Mucosa of rectum (tissue), 2 donors: ENCODE measurements at regions not wholly inside any gene's neighbourhood (a gene's known extent, or its start where the extent isn't known, plus 50 kb on each side); places are given as distances from the start of the nearest gene placed in this dataset.

ENCODE experiments used
- H3K27ac ChIP-seq, 2 donors: one replicate each; pipeline ENCODE4 v1.7.0; 2013; ENCODE audit warnings: inconsistent platforms in 2 of 2, low read depth in 2 of 2, low read length in 2 of 2
- H3K27me3 ChIP-seq, 2 donors: one replicate each; pipeline ENCODE4 v1.7.0; 2013; ENCODE audit warnings: low read length in 2 of 2; ENCODE audit not compliant: control insufficient read depth in 2 of 2, insufficient read depth in 2 of 2
- H3K36me3 ChIP-seq, 2 donors: one replicate each; pipeline ENCODE4 v1.7.0; 2013; ENCODE audit warnings: low read length in 2 of 2; ENCODE audit not compliant: control insufficient read depth in 2 of 2, insufficient read depth in 2 of 2
- H3K4me1 ChIP-seq, 2 donors: one replicate each; pipeline ENCODE4 v1.7.0; 2013; ENCODE audit warnings: low read length in 2 of 2, mild to moderate bottlenecking in 1 of 2; ENCODE audit not compliant: control insufficient read depth in 2 of 2, insufficient read depth in 2 of 2
- H3K4me3 ChIP-seq, 2 donors: one replicate each; pipeline ENCODE4 v1.7.0; 2013; ENCODE audit warnings: low read length in 2 of 2
- H3K9ac ChIP-seq, 2 donors: one replicate each; pipeline ENCODE4 v1.7.0; 2013; ENCODE audit warnings: low read length in 2 of 2, low read depth in 1 of 2, mild to moderate bottlenecking in 1 of 2
- H3K9me3 ChIP-seq, 2 donors: one replicate each; pipeline ENCODE4 v1.7.0; 2013; ENCODE audit warnings: low read length in 2 of 2; ENCODE audit not compliant: control insufficient read depth in 2 of 2
- donor health status: healthy.
- donor health status: Normal muscosa, but diverticular disease.

GRCh38 chr12:115840159-115840558 lies 437.3 kb downstream of the MED13L start:
- Histone ChIP-seq H3K27me3 (no peaks in the 10 kb centered on the region), H3K9ac (no peak overlapping the region), H3K27ac (no peak overlapping the region), H3K4me3 (no peak overlapping the region), H3K4me1 (no peaks in the 10 kb centered on the region), H3K9me3 (no peaks in the 10 kb centered on the region), H3K36me3 (no peaks in the 10 kb centered on the region)

GRCh38 chr12:115838952-115839351 lies 438.5 kb downstream of the MED13L start:
- no peaks in the 10 kb centered on the region for H3K36me3 ChIP-seq
- no peaks in the 10 kb centered on the region for H3K9me3 ChIP-seq
- no peak overlapping the region for H3K9ac ChIP-seq

GRCh38 chr12:115837220-115837619 lies 440.3 kb downstream of the MED13L start:
- Histone ChIP-seq H3K36me3 (no peaks in the 10 kb centered on the region), H3K27ac (no peak overlapping the region), H3K4me3 (no peak overlapping the region), H3K9me3 (no peaks in the 10 kb centered on the region), H3K27me3 (no peaks in the 10 kb centered on the region), H3K9ac (no peak overlapping the region), H3K4me1 (no peaks in the 10 kb centered on the region)

More at GRCh38 chr12:115838952-115839351, 438.5 kb downstream of the MED13L start:
- Histone ChIP-seq H3K27me3 (no peaks in the 10 kb centered on the region), H3K27ac (no peak overlapping the region), H3K4me3 (no peak overlapping the region), H3K4me1 (no peaks in the 10 kb centered on the region)

GRCh38 chr12:115835445-115835844 lies 442.0 kb downstream of the MED13L start:
- H3K4me1 ChIP-seq: no peaks in the 10 kb centered on the region
- H3K36me3 ChIP-seq: no peaks in the 10 kb centered on the region
- no peaks in the 10 kb centered on the region for H3K9me3 ChIP-seq
- no peak overlapping the region for H3K4me3 ChIP-seq
- H3K27ac ChIP-seq: no peak overlapping the region
- H3K9ac ChIP-seq: no peak overlapping the region
- no peaks in the 10 kb centered on the region for H3K27me3 ChIP-seq

GRCh38 chr12:115833704-115834103 lies 443.8 kb downstream of the MED13L start:
- H3K9ac ChIP-seq: no peak overlapping the region
- no peak overlapping the region for H3K4me3 ChIP-seq
- no peak overlapping the region for H3K27ac ChIP-seq
- H3K27me3 ChIP-seq: no peaks in the 10 kb centered on the region
- H3K36me3 ChIP-seq: no peaks in the 10 kb centered on the region
- no peaks in the 10 kb centered on the region for H3K4me1 ChIP-seq
- H3K9me3 ChIP-seq: no peaks in the 10 kb centered on the region

GRCh38 chr12:115830633-115831032 lies 446.9 kb downstream of the MED13L start:
- H3K27ac ChIP-seq: no peak overlapping the region
- no peaks in the 10 kb centered on the region for H3K36me3 ChIP-seq
- no peaks in the 10 kb centered on the region for H3K9me3 ChIP-seq
- no peak overlapping the region for H3K4me3 ChIP-seq
- no peaks in the 10 kb centered on the region for H3K4me1 ChIP-seq
- no peak overlapping the region for H3K9ac ChIP-seq
- H3K27me3 ChIP-seq: no peaks in the 10 kb centered on the region

GRCh38 chr12:115830070-115830469 lies 447.4 kb downstream of the MED13L start:
- Histone ChIP-seq H3K4me1 (no peaks in the 10 kb centered on the region), H3K9me3 (no peaks in the 10 kb centered on the region), H3K27me3 (no peaks in the 10 kb centered on the region)

GRCh38 chr12:115828168-115828567 lies 449.3 kb downstream of the MED13L start:
- Histone ChIP-seq H3K9ac (no peak overlapping the region), H3K9me3 (no peaks in the 10 kb centered on the region), H3K27me3 (no peaks in the 10 kb centered on the region), H3K4me1 (no peaks in the 10 kb centered on the region), H3K4me3 (no peak overlapping the region), H3K27ac (no peak overlapping the region), H3K36me3 (no peaks in the 10 kb centered on the region)

More at GRCh38 chr12:115830070-115830469, 447.4 kb downstream of the MED13L start:
- H3K36me3 ChIP-seq: no peaks in the 10 kb centered on the region
- H3K9ac ChIP-seq: no peak overlapping the region
- H3K4me3 ChIP-seq: no peak overlapping the region
- no peak overlapping the region for H3K27ac ChIP-seq

- no peaks in the 10 kb centered on the region for H3K4me1 ChIP-seq
- no peak overlapping the region for H3K4me3 ChIP-seq
- no peak overlapping the region for H3K9ac ChIP-seq
- H3K27ac ChIP-seq: no peak overlapping the region
- H3K36me3 ChIP-seq: no peaks in the 10 kb centered on the region
- H3K9me3 ChIP-seq: no peaks in the 10 kb centered on the region
- no peaks in the 10 kb centered on the region for H3K27me3 ChIP-seq
These were observed 452.4 kb downstream of the MED13L start for GRCh38 chr12:115824936-115825602.

GRCh38 chr12:115823635-115824034 lies 453.9 kb downstream of the MED13L start:
- Histone ChIP-seq H3K36me3 (no peaks in the 10 kb centered on the region), H3K27ac (no peak overlapping the region), H3K4me3 (no peak overlapping the region), H3K4me1 (no peaks in the 10 kb centered on the region), H3K9me3 (no peaks in the 10 kb centered on the region), H3K9ac (no peak overlapping the region), H3K27me3 (no peaks in the 10 kb centered on the region)
